ENCODE measurements at regions not wholly inside any gene's neighbourhood (a gene's known extent, or its start where the extent isn't known, plus 50 kb on each side); places are given as distances from the start of the nearest gene placed in this dataset.
"Not testable (repeated sequence)": the region's sequence is repeated elsewhere in the genome, so short reads cannot be mapped to it uniquely, and the experiment has no call there.

DNA sequence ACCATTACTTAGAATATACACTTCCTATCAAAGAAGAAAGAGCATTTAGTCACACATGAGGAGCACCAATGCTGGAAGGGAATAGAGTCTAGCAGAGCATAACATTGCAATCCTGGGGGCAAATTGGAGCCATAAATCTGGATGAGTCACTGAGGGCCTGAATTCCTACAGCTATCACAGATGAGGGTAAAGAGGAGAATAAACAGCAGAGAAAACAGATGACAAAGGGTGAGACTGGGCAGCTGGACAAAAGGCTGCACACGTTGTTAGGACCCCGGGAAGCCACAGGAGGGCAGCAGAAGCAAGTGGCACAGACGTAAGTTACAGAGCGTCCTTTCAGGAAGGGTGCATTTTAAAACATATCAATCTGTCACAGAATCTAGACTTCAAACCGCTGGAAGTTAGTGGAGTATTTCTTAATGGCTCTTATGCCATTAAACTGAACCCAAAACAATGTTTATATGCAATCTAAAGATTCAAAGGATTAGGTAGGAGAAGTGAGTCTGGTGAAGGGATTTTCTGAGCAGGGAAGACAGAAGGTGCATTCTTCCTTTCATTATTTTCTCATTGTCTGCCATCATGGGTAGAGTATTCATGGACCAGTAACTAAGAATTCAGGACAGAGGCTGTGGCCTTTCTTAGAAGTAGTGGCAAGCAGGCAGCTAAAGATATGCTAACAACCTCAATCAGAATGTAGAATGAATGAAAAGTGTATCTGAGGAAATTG is 159.8 kb upstream of the DAAM1 start:
- peak; percentile 63 to 76 (median 75) for DNase-seq (ENCODE audit: low read depth in 4 of 4, low spot score in 2 of 4)

DNA sequence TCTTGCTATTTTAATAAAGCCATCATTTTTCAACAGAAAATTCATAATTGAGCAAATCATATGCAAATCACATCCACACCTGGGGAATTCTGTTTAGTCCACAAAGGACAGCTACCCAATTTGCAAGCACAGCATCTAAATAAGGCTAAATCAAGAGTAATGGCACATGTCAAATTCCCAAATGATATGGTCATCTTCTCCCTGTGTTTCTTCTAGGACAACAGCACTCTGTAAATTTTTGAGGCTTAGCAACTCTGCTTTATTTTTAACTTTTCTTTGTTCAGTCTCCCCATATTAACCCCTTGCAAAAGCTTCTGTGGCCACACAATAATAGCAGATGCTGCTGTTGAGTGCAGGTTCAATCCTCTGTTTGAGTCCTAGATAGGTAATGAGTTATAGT is 155.6 kb upstream of the DAAM1 start:
- no peak for DNase-seq (ENCODE audit: low read depth in 4 of 4, low spot score in 2 of 4)

DNA sequence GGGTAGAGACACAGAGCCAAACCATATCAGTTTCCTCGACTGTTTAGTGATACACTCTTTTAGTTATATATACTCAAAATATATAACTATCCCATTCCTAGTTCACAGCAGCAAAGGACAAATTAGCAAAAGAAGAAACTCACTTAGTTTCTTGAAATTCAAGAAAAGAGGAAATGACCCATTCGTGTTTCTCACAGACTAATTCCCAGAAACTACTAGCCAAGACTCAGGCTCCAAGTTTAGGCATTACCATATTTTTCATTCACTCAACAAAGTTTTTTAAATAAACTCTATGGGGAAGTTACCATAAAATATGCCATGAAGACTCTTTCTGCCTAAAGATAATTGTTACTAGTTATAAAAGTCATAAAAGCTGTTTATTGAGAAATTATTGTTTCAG is 152.3 kb upstream of the DAAM1 start:
- DNase-seq (ENCODE audit: low read depth in 4 of 4, low spot score in 2 of 4), result no peak

DNA sequence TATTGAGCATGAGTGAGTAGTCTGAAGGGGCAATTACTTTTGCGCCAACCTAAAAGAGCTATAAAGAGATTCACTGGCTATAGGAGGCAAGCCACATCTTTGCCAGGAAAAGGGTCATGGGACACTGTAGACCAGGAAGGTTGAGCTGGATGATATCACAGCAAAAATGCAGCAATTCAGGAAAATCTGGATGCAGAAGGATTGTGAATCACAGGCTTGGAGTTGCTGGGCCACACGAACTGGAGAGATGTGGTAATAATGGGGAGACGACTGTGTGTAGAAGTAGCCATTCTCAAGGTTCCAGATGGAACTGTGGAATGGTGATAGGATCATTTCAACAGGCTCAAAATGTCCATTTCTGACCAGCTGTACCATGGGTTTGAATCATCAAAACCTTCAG is 151.4 kb upstream of the DAAM1 start:
- no peak for DNase-seq (ENCODE audit: low read depth in 4 of 4, low spot score in 2 of 4)

DNA sequence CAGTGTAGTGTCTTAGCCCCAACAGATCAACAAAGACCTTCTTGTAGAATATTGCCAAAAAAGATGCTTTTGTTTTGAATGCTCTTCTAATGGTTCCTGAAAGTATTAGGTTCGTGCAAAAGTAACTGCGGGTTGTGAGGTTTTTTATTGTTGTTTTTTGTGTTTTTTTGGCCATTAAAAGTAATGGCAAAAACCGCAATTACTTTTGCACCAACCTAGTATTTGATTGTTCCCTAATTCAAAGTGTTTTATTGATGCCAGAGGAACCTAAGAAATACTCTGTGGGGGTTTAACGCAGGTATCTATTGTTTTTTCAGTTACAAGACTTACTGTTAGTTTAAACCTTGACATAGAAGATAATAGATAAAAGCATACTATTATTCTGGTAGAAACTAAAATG is 150.8 kb upstream of the DAAM1 start:
- no peak for DNase-seq (ENCODE audit: low read depth in 4 of 4, low spot score in 2 of 4)

DNA sequence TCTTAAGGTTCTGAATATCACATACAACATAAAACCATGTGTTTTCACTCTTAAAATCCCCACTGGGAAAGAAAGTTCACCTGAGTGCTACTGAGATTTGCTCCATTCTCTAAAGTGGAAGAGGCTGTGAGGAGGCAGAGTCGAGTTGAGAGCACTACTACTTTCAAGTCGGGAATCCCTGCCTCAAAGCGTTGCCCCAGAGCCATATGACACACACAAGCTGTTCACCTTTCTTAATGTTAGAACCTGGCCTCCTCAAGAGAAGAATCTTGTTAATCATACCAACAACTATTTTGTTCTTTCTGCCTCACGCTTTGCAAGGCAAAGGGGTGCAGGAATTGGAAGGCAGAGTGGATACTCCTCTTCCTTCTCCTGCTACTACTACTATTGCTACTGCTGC is 149.7 kb upstream of the DAAM1 start:
- no peak for DNase-seq (ENCODE audit: low read depth in 4 of 4, low spot score in 2 of 4)

DNA sequence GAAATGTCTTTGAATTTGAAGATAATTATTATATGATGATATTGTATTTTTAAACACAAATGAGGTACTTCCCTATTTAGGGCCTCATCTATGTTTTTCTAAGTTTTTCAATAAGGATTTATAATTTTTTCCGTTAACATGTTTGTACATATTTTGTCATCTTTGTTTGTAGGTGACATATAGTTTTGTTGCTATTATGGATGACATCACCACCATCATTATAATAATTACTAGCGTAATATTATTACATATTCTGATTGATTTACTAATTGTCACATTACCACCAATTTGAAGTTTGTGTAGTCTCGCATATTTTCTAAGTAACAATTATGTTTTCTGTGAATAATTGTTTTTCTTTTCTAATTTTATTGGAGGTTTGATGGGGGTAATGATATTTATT is 147.2 kb upstream of the DAAM1 start:
- DNase-seq (ENCODE audit: low read depth in 4 of 4, low spot score in 2 of 4), result no peak

DNA sequence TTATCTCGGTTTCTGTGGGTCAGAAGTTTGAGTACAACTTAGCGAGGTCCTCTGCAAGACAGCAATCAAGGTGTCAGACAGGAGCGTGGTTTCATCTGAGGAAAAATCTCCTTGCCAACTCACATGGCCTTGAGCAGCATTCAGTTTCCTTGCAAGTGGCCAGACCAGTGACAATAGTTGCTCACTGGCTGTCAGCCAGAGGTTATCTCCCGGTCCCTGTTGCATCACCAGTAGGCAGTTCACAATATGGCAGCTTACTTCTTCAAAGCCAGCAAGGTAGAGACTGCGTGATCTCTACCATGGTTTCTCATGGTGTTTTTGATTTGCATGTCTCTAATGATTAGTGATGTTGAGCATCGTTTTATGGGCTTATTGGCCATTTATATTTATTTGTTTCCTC is 143.8 kb upstream of the DAAM1 start:
- no peak for DNase-seq (ENCODE audit: low read depth in 4 of 4, low spot score in 2 of 4)

DNA sequence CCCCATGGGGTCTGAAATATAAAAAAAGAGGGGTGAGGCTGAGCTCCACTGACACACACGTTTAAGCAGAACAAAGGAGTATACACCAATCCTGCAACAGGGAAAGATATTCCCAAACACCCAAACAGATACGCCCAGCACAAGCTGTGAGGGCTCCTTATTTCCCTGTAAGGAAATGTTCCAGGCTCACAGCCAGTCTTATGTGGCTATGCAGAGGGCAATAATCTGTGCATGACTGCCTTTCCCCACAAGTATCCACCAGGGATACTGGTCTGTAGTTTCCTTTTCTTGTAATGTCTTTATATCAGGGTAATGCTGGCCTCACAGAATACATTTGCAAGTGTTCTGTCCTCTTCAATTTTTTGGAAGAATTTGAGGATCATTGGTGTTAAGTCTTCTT is 141.7 kb upstream of the DAAM1 start:
- DNase-seq (ENCODE audit: low read depth in 4 of 4, low spot score in 2 of 4), result no peak

DNA sequence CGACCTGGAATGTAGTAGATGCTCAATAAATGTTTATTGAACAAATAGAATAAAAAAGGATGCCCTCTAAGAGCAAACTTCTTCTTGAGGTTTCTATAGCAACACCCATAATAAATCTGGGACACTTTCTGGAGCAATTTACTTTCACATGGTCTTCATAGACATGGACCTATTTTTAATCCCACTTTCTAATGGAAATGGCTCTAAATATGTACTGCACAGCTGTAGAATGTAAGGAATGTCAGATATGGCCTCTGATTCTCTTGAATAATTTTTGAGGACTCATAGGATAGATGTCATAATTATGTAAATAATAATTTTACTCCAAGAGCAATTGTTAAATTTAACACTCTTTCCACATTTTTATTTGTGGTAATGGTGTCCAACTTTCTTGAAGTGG is 133.5 kb upstream of the DAAM1 start:
- DNase-seq (ENCODE audit: low read depth in 4 of 4, low spot score in 2 of 4), result no peak

DNA sequence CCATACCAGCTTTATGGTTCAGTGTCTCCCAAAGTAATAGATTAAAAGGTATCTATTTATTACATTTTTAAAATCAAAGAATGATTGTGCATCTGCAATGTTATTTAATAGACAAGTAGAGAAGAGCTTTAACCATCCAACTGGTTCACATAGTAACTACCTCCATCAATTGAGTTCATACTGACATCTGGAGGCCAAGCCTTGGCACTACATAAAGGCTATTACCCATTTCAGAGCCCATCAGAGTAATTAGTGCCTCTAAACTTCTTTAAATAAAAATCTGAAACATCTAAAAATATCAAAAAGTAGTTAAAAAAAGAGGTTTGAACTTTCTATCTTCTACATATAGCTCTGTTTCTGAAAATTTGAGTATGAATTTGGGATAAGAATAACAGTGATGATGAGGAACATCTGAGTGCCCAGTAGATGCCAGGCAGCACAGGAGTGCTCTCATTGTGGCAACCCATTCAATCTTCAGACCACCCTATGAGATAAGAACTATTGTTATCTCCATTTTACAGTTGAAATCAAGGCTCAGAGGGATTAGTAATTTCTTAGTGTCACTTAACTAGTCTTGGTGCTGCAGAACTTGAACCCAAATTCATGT is 132.9 kb upstream of the DAAM1 start:
- DNase-seq (ENCODE audit: low read depth in 4 of 4, low spot score in 2 of 4), result peak in 2 of 4 donors; percentile 15 to 43

DNA sequence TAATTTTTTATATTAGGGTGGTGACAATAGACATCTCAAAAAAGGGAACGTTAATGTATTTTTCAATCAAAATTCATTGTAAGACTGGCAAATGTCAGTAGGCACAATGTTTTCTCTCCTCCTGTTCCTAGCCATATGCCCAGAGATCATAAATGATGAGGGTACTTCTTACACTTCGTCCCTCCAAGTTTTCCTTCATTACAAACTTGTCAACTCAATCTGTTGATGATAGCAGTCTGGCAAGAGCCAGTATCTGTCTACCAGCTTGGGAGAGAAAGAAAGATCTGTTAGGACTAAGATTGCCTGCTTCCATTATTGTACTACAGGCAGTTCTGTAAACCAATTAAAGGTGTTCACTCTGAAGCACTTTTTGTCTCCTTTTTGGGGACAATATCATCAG is 130.9 kb upstream of the DAAM1 start:
- DNase-seq (ENCODE audit: low read depth in 4 of 4, low spot score in 2 of 4), result no peak

DNA sequence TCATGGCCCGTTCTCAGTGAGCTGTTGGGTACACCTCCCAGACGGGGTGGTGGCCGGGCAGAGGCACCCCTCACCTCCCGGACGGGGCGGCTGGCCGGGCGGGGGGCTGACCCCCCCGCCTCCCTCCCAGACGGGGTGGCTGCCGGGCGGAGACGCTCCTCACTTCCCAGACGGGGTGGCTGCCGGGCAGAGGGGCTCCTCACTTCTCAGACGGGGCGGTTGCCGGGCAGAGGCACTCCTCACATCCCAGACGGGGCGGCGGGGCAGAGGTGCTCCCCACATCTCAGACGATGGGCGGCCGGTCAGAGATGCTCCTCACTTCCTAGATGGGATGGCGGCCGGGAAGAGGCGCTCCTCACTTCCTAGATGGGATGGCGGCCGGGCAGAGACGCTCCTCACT is 129.7 kb upstream of the DAAM1 start:
- DNase-seq (ENCODE audit: low read depth in 4 of 4, low spot score in 2 of 4), result not testable (repeated sequence)

DNA sequence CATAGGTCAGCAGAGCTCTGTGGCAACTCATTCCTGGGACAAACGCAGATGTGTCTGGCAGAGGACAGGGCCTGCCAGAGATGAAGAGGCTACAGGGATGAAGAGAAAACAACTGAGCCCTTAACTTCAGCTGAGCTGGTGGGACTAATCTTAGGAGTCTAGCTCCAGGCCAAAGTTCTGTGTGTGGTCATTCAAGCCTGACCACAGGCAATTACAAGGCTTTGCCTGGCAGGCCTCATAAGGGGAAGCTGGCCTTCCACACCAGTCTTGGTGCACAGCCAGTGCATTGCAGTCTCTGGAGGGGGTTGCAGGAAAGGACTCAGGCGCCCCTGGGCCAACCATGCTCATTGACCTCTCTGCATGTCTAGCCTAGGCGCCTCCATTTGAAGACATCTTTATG is 127.6 kb upstream of the DAAM1 start:
- no peak for DNase-seq (ENCODE audit: low read depth in 4 of 4, low spot score in 2 of 4)

DNA sequence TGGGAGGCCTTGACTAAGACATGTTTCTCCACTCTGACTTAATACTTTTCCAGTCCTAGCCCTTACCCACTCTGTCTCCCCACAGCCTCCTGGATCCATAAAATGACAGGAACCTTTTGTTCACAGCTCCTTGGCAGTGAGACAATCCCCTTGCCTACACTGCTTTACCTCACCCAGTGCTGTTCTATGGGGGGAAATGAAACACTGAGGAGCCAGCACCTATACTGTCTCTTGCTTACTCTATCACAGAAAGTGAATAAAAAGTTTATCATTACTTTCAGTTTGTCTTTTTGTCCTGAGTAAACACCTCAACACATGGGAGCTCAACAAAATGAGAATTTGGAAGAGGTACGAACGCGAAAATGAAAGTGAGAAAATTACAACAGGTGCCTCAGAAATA is 127.2 kb upstream of the DAAM1 start:
- no peak for DNase-seq (ENCODE audit: low read depth in 4 of 4, low spot score in 2 of 4)

DNA sequence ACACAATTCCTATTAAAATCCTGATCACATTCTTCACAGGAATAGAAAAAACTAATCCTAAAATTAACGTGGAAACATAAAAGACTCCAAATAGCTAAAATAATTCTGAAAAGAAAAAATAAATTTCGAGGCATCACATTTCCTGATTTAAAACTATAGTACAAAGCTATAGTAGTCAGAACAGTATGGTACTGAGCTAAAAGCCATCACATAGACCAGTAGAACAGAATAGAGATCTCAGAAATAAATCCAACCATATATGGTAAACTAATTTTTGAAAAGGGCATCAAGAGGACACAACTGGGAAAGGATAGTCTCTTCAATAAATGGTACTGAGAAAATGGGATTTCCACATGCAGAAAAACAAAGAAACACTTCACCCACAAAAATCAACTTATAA is 125.2 kb upstream of the DAAM1 start:
- no peak for DNase-seq (ENCODE audit: low read depth in 4 of 4, low spot score in 2 of 4)

DNA sequence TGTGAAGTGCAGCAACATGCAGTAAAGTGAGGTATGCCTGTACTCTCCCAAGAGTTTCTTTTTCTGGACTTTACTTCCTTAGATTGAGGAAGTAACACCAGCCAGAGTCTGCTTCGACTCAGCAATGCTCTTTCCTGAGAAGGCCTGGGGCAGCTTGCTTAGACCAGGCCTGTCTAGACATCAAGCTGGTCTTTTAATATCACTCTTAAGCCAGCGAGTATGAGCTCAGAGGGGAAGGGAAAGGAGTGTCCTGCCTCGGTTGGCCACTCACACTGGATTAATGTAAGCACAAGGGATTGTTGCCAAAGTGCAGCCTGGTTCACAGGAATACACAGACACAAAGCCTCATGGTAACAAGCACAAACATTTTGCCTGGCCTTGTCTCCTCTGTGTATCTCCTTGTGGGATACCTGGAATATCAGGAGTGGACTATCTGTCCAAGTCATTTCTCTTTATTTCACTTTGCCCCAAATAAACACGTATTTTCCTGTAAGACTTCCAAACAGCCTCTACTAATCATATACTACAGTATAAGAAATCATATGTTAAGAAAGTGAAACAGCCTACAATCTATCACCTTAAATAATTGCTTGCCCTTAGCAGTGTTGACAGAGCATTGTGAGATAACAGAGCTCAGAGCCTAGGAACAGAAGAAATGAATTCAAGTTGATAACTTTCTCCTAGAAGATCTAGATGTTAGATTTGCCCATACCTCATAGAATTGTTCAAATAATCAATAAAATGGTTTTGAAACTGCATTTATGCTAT is 121.2 kb upstream of the DAAM1 start:
- no peak for DNase-seq (ENCODE audit: low read depth in 4 of 4, low spot score in 2 of 4)

DNA sequence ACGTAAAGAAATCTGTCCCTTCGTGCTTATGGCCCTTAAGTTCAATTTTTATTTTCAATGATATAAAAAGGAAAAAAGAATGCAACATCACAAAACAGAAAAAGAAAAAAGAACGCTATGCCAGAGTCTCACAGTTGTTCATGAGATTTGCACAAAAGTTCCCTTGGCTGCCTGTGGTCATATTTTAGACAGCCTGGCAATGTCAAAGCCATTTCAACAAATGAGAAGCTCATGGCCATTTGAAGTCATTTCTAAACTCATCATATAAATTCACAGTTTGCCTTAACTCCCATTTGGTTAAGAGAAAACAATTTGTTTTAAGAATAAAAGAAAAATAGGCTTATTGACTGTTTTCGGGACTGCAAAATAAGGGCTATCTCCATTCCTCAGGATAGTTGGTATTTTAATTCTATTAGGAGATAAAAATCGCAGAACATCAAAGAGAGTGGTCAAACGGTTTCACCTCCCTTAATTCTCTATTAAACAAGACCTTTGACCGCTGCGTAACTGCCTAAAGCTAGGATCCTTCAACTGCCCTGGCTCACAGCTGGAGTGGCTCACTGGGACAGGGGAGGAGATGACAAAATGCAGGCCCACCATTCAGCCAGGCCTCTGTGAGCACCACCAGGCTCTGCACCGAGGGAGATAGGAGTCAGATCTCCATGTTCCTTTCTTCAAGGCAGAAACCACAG is 119.2 kb upstream of the DAAM1 start:
- peak in 3 of 4 donors; percentile 34 to 55 (median 49) for DNase-seq (ENCODE audit: low read depth in 4 of 4, low spot score in 2 of 4)

DNA sequence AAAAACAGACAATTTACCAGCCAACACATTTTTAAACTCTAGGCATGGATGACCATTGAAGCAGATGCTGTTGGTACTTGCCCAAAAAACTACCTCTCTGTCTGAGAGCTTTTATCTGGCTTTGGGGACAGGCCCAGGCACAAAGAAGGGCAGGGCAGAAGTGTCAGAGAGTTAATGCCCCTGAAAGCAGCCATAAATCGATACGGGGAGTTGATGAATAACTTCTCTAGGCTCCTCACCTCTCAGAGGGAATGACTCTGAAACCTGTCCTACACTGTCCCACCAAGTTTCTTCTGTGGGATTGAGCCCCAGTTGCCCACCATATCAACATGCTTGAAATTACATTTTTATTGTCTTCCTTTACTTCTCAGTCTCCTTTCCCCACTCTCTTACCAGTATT is 113.0 kb upstream of the DAAM1 start:
- no peak for DNase-seq (ENCODE audit: low read depth in 4 of 4, low spot score in 2 of 4)

DNA sequence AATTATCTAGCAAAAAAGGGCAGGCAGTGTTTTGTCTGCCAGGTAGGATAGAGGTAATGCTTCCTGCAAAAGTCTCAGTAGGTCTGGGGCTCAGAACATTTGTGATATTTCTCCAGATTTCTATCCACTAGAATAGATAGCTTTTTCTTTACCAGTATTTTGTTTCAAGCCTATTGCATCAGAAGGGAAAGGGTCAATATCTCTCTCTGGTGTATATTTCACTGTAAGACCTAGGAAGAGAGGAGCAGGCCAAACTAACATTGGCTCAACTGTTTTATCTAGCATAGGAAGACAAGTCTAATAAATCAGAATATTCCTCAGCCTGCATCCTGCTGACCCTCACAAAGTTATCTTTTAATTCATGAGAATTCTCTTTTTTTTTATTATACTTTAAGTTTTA is 106.7 kb upstream of the DAAM1 start:
- DNase-seq (ENCODE audit: low read depth in 4 of 4, low spot score in 2 of 4), result no peak

DNA sequence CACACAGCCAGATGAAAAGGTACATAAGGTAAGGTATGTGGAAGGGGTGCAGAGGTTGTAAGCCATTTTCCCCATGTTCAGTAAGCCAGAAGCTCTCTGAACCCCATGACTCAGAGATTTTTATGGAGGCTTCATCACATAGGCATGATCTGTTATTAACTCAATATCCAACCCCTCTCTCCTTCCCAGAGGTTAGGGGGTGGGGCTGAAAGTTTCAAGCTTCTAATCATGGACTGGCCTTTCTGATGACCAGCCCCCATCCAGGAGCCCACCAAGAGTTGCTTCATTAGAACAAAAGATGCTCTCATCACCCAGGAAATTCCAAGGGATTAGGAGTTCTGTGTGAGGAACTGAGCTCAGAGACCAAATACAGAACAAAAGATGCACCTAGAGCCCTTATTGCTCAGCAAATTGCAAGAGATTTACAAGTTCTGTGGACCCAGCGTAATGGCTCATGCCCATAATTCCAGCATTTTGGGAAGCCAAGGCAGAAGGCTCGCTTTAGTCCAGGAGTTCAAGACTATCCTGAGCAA is 103.2 kb upstream of the DAAM1 start:
- DNase-seq (ENCODE audit: low read depth in 4 of 4, low spot score in 2 of 4), result no peak

All from left renal cortex interstitium (tissue), 4 donors.